RWPE1 (cell line): ENCODE measurements at regions not wholly inside any gene's neighbourhood (a gene's known extent, or its start where the extent isn't known, plus 50 kb on each side); places are given as distances from the start of the nearest gene placed in this dataset.

ENCODE experiments used
- CTCF ChIA-PET: fragments of 350-600 bp; sonication (Branson Sonifier 250); formaldehyde crosslinking; extraction: SDS; loops from one replicate; lab custom pipeline; 2021; lab: Yijun Ruan, JAX
- POLR2A ChIA-PET: fragments of 400-600 bp; formaldehyde crosslinking; extraction: SDS; loops from one replicate; lab custom pipeline; 2020; ENCODE audit warnings: antibody characterized with exemption; ENCODE audit not compliant: low non-redundant PET; lab: Yijun Ruan, JAX
- DNase-seq: peaks from one replicate; pipeline ENCODE4 v3.0.0; 2012; ENCODE audit warnings: low spot score
- H3K27ac ChIP-seq: fragments of 450-650 bp; 2 replicates; pipeline ENCODE4 v1.5.1; 2017
- CTCF ChIP-seq: fragments of 450-650 bp; conservative IDR thresholded peaks from 2 replicates; pipeline ENCODE4 v1.5.1; 2017; ENCODE audit warnings: low read depth, mild to moderate bottlenecking

- no peak for DNase-seq
- POLR2A ChIA-PET = no interaction called here
- CTCF ChIA-PET = interaction anchor here (0.6 kb wide), 1 partner anchor 1621 kb away, joined by 3 read pairs; the partner anchor contains the start of gene TMEM254
- no peak for TF ChIP-seq CTCF
- H3K27ac ChIP-seq = no peak overlapping the region
These were observed 424.3 kb downstream of the RPS24 start for GRCh38 chr10:78457804-78458482.

GRCh38 chr10:78458983-78459638 is 425.4 kb downstream of the RPS24 start:
- CTCF ChIA-PET = interaction anchor here (0.6 kb wide), 1 partner anchor 1620 kb away, joined by 3 read pairs; the partner anchor contains the start of gene TMEM254
- DNase-seq = no peak
- POLR2A ChIA-PET = no interaction called here

GRCh38 chr10:78459639-78460037 is 426.0 kb downstream of the RPS24 start:
- no peak for DNase-seq
- no peak for TF ChIP-seq CTCF
- ChIA-PET POLR2A (no interaction called here), CTCF (no interaction called here)
- H3K27ac ChIP-seq = no peak overlapping the region

More at GRCh38 chr10:78458983-78459638, 425.4 kb downstream of the RPS24 start:
- no peak for TF ChIP-seq CTCF
- H3K27ac ChIP-seq = no peak overlapping the region

- CTCF ChIA-PET = no interaction called here
- no peak for TF ChIP-seq CTCF
- POLR2A ChIA-PET = interaction anchor here (0.6 kb wide), 1 partner anchor 41 kb away, joined by 5 read pairs; no protein-coding TSS in a partner anchor
- no peak overlapping the region for H3K27ac ChIP-seq
- DNase-seq = no peak
These were observed 426.5 kb downstream of the RPS24 start for GRCh38 chr10:78460204-78460603.

- POLR2A ChIA-PET = no interaction called here
- TF ChIP-seq CTCF = no peak
- no peak for DNase-seq
- CTCF ChIA-PET = no interaction called here
- no peak overlapping the region for H3K27ac ChIP-seq
These were observed 427.7 kb downstream of the RPS24 start for GRCh38 chr10:78461333-78461732.

GRCh38 chr10:78462176-78462575 is 428.5 kb downstream of the RPS24 start:
- no peak for DNase-seq
- H3K27ac ChIP-seq = no peak overlapping the region
- ChIA-PET CTCF (no interaction called here), POLR2A (no interaction called here)
- no peak for TF ChIP-seq CTCF
